ENCODE measurements at regions not wholly inside any gene's neighbourhood (a gene's known extent, or its start where the extent isn't known, plus 50 kb on each side); places are given as distances from the start of the nearest gene placed in this dataset.

DNA sequence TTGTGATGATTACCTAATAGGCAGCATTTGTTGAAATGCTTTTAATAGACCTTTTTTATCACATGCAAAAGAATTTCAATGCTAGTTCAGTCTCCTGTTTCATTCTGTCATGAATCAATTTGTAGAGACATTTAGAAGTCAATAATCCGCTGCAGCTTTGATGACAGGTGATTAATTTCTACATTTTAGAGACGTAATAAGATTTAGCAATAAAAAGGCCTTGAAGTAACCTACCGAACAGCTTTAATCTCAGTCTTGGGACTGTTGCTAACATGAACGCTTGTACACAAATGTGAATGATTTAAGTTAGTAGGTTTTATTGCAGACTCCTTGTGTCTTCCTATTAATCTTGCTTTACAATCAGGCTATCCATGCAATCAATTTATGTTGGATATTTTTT lies 186.5 kb downstream of the MZT1 start:
- TF ChIP-seq POLR2A (IDR thresholded peaks at IDR 0.05; ENCODE audit: low read length), result no peak
- no peak for TF ChIP-seq GATA1 (IDR thresholded peaks at IDR 0.05; ENCODE audit: low read depth, low read length)

Measured in erythroblast (primary cell).